HCT116 (cell line): ENCODE measurements at regions not wholly inside any gene's neighbourhood (a gene's known extent, or its start where the extent isn't known, plus 50 kb on each side); places are given as distances from the start of the nearest gene placed in this dataset.

Source experiments
- ATAC-seq: fragments of 200-7000 bp; cut with Tn5 transposase; 2 replicates; pipeline ENCODE4 v1.9.1; 2020; ENCODE audit warnings: mild to moderate bottlenecking, moderate library complexity
- BruUV-seq: library from RNA; stranded (reverse); fragments of 400-500 nt; replicated peaks from 2 replicates; lab custom pipeline; 2021; lab: Mats Ljungman, UMichigan
- CTCF ChIA-PET: fragments of 300-600 bp; sonication (Branson Sonifier 250); formaldehyde crosslinking; loops from one replicate; lab custom pipeline; 2021; ENCODE audit warnings: antibody characterized with exemption; lab: Charles Lee
- POLR2A ChIA-PET: fragments of 300-600, 350-600 bp; sonication (Branson Sonifier 250); formaldehyde crosslinking; loops from one replicate; lab custom pipeline; 2021; ENCODE audit warnings: antibody characterized with exemption; lab: Charles Lee
- RAD21 ChIA-PET, 2 experiments: fragments of 300-600 bp; sonication (Branson Sonifier 250); formaldehyde crosslinking; loops; one replicate each; lab custom pipeline; 2023; ENCODE audit warnings: low total read pairs in 2 of 2; ENCODE audit not compliant: uncharacterized antibody in 2 of 2, unreplicated experiment in 2 of 2, low non-redundant PET in 1 of 2; lab: Charles Lee
- DNase-seq: peaks from one replicate; pipeline ENCODE4 v3.0.0-alpha.2; 2010; ENCODE audit warnings: low read depth, low spot score
- H2AFZ ChIP-seq: fragments of 200-600 bp; shearing (Covaris generic), sonication (generic); 2 replicates; pipeline ENCODE4 v1.6.1; 2017; ENCODE audit warnings: low read depth, mixed run types, mixed read lengths, antibody characterized with exemption, low read length; ENCODE audit not compliant: poor library complexity, severe bottlenecking
- H3K27ac ChIP-seq: 2 replicates; pipeline ENCODE4 v1.5.1; 2012; ENCODE audit warnings: low read depth, low read length
- H3K27me3 ChIP-seq: fragments of 200-600 bp; sonication (generic); 2 replicates; pipeline ENCODE4 v1.6.1; 2016; ENCODE audit warnings: mixed run types, low read length, mixed read lengths; ENCODE audit not compliant: insufficient read depth
- H3K36me3 ChIP-seq, 2 experiments: fragments of 200-500 bp in 1 of 2; fragments of 200-600 bp in 1 of 2; sonication (Bioruptor generic) in 1 of 2; sonication (generic) in 1 of 2; 2 replicates each; pipeline versions ENCODE4 v1.5.1 to v1.6.1; 2014 to 2016; ENCODE audit warnings: low read length in 2 of 2, inconsistent platforms in 1 of 2, mixed read lengths in 1 of 2, mixed run types in 1 of 2; ENCODE audit not compliant: insufficient read depth in 2 of 2, control insufficient read depth in 1 of 2
- H3K4me1 ChIP-seq, 2 experiments: fragments of 200-600 bp in 1 of 2; sonication (generic) in 1 of 2; 2 replicates each; pipeline versions ENCODE4 v1.5.1 to v1.6.1; 2012 to 2017; ENCODE audit warnings: low read length in 2 of 2, inconsistent platforms in 1 of 2, mild to moderate bottlenecking in 1 of 2, mixed read lengths in 1 of 2, mixed run types in 1 of 2, moderate library complexity in 1 of 2; ENCODE audit not compliant: insufficient read depth in 2 of 2, control insufficient read depth in 1 of 2
- H3K4me2 ChIP-seq: fragments of 200-600 bp; sonication (generic); 2 replicates; pipeline ENCODE4 v1.6.1; 2017; ENCODE audit warnings: mixed run types, low read length, mixed read lengths
- H3K4me3 ChIP-seq, 2 experiments: fragments of 200-600 bp in 1 of 2; sonication (generic) in 1 of 2; replicated peaks in 1 of 2; 2 replicates each; pipeline ENCODE4 v1.5.1; 2011 to 2016; ENCODE audit warnings: low read length in 2 of 2, control low read depth in 1 of 2, low read depth in 1 of 2, mild to moderate bottlenecking in 1 of 2, mixed read lengths in 1 of 2, mixed run types in 1 of 2
- H3K79me2 ChIP-seq: fragments of 200-600 bp; sonication (generic); 2 replicates; pipeline ENCODE4 v1.6.1; 2017; ENCODE audit warnings: mild to moderate bottlenecking, mixed run types, low read length, moderate library complexity, mixed read lengths; ENCODE audit not compliant: insufficient read depth
- H3K9ac ChIP-seq: fragments of 200-600 bp; sonication (generic); 2 replicates; pipeline ENCODE4 v1.6.1; 2016; ENCODE audit warnings: low read length, mixed read lengths
- H3K9me2 ChIP-seq: fragments of 200-600 bp; sonication (generic), shearing (Covaris generic); 2 replicates; pipeline ENCODE4 v1.6.1; 2017; ENCODE audit warnings: mixed run types, mild to moderate bottlenecking, moderate library complexity; ENCODE audit not compliant: insufficient read depth
- H3K9me3 ChIP-seq, 2 experiments: fragments of 200-500 bp in 1 of 2; fragments of 200-600 bp in 1 of 2; sonication (Bioruptor generic) in 1 of 2; sonication (generic) in 1 of 2; 2 replicates each; pipeline ENCODE4 v1.6.1; 2014 to 2017; ENCODE audit warnings: low read length in 2 of 2, mixed read lengths in 2 of 2, inconsistent platforms in 1 of 2, low read depth in 1 of 2, mild to moderate bottlenecking in 1 of 2, mixed run types in 1 of 2, moderate library complexity in 1 of 2; ENCODE audit not compliant: control insufficient read depth in 1 of 2, insufficient read depth in 1 of 2
- H4K20me1 ChIP-seq: fragments of 200-600 bp; sonication (generic), shearing (Covaris generic); 2 replicates; pipeline ENCODE4 v1.6.1; 2017; ENCODE audit warnings: mixed run types, mild to moderate bottlenecking, moderate library complexity; ENCODE audit not compliant: insufficient read depth
- ATF3 ChIP-seq: IDR thresholded peaks from 2 replicates; pipeline ENCODE4 v1.6.1; 2012
- CEBPB ChIP-seq: IDR thresholded peaks from 2 replicates; pipeline ENCODE4 v1.6.1; 2012; ENCODE audit warnings: low read depth
- EGR1 ChIP-seq: IDR thresholded peaks from 2 replicates; pipeline ENCODE4 v1.6.1; 2012; ENCODE audit warnings: low read depth
- ELF1 ChIP-seq: IDR thresholded peaks from 2 replicates; pipeline ENCODE4 v1.6.1; 2012; ENCODE audit warnings: low read depth, borderline replicate concordance
- EZH2phosphoT487 ChIP-seq: fragments of 200-600 bp; IDR thresholded peaks from 2 replicates; pipeline ENCODE4 v1.6.1; 2018; ENCODE audit warnings: antibody characterized with exemption, borderline replicate concordance
- FOSL1 ChIP-seq: IDR thresholded peaks from 2 replicates; pipeline ENCODE4 v1.6.1; 2012; ENCODE audit warnings: low read depth
- RAD21 ChIP-seq: IDR thresholded peaks from 2 replicates; pipeline ENCODE4 v1.6.1; 2012; ENCODE audit warnings: low read depth, mild to moderate bottlenecking
- SIN3A ChIP-seq: IDR thresholded peaks from 2 replicates; pipeline ENCODE4 v1.6.1; 2012; ENCODE audit warnings: low read depth
- SP1 ChIP-seq: IDR thresholded peaks from 2 replicates; pipeline ENCODE4 v1.6.1; 2012; ENCODE audit warnings: low read depth
- SRF ChIP-seq: IDR thresholded peaks from 2 replicates; pipeline ENCODE4 v1.6.1; 2012; ENCODE audit warnings: low read depth
- TCF7L2 ChIP-seq: IDR thresholded peaks from 2 replicates; pipeline ENCODE4 v1.7.0; 2011; ENCODE audit warnings: borderline replicate concordance, inconsistent platforms; ENCODE audit not compliant: insufficient read depth, insufficient read length; ENCODE audit errors: extremely low read depth
- YY1 ChIP-seq: IDR thresholded peaks from 2 replicates; pipeline ENCODE4 v1.6.1; 2011; ENCODE audit warnings: low read length, low read depth, moderate library complexity, mild to moderate bottlenecking; ENCODE audit not compliant: insufficient replicate concordance; ENCODE audit errors: extremely low read depth
- ZBTB33 ChIP-seq: IDR thresholded peaks from 2 replicates; pipeline ENCODE4 v1.6.1; 2011; ENCODE audit warnings: mild to moderate bottlenecking, low read length, moderate library complexity; ENCODE audit not compliant: insufficient replicate concordance; ENCODE audit errors: extremely low read depth
- ZFX ChIP-seq: fragments of 450-650 bp; IDR thresholded peaks from 2 replicates; pipeline ENCODE4 v1.6.1; 2017
- ZNF274 ChIP-seq: fragments of 200-500 bp; sonication (Bioruptor generic); IDR thresholded peaks from 2 replicates; pipeline ENCODE4 v1.6.1; 2014; ENCODE audit warnings: mild to moderate bottlenecking, low read depth, low read length, inconsistent platforms
- intact Hi-C: fragments of 100-400 bp; cut with micrococcal nuclease; formaldehyde crosslinking; loops from 2 replicates; pipeline ENCODE4 v1.10.0; 2022

- Histone ChIP-seq H3K4me2 (no peak overlapping the region), H3K9me2 (no peaks in the 10 kb centered on the region), H3K9me3 (0 out of 4 replicates have a peak, but pooled peaks cover 0 to 5% of the 10 kb centered on the region in 2 experiments), H4K20me1 (no peaks in the 10 kb centered on the region), H3K27ac (no peak overlapping the region), H3K4me3 (no peak overlapping the region), H2AFZ (no peak overlapping the region), H3K36me3 (no peaks in the 10 kb centered on the region), H3K4me1 (no peaks in the 10 kb centered on the region), H3K9ac (no peak overlapping the region), H3K27me3 (no peaks in the 10 kb centered on the region), H3K79me2 (no peaks in the 10 kb centered on the region)
- ChIA-PET POLR2A (no interaction called here), CTCF (no interaction called here), RAD21 (no interaction called here)
- TF ChIP-seq ELF1 (no peak), TCF7L2 (no peak)
- no TSS peak for BruUV-seq
- DNase-seq = no peak
- ATAC-seq = no peak
- intact Hi-C loops = no loop called here
These were observed 645.1 kb downstream of the ADGRL2 start for GRCh38 chr1:82445827-82446226.

GRCh38 chr1:82445132-82445531, 644.4 kb downstream of the ADGRL2 start:
- H3K36me3 ChIP-seq = no peaks in the 10 kb centered on the region
- ChIA-PET CTCF (no interaction called here), RAD21 (no interaction called here), POLR2A (no interaction called here)
- no peaks in the 10 kb centered on the region for H3K27me3 ChIP-seq
- ATAC-seq (no peak), DNase-seq (no peak)
- no peaks in the 10 kb centered on the region for H3K4me1 ChIP-seq
- H3K9me2 ChIP-seq = no peaks in the 10 kb centered on the region
- H3K4me2 ChIP-seq = no peak overlapping the region
- no peak overlapping the region for H3K27ac ChIP-seq
- H3K9ac ChIP-seq = no peak overlapping the region
- no peak overlapping the region for H2AFZ ChIP-seq
- no peak overlapping the region for H3K4me3 ChIP-seq
- H4K20me1 ChIP-seq = no peaks in the 10 kb centered on the region
- 0 out of 4 replicates have a peak, but pooled peaks cover 0 to 5% of the 10 kb centered on the region in 2 experiments for H3K9me3 ChIP-seq
- H3K79me2 ChIP-seq = no peaks in the 10 kb centered on the region
- intact Hi-C loops = no loop called here
- no peak for TF ChIP-seq FOSL1
- no peak for TF ChIP-seq ATF3
- no peak for TF ChIP-seq EGR1
- no peak for TF ChIP-seq SIN3A
- TF ChIP-seq YY1 = no peak
- TF ChIP-seq ZNF274 = no peak
- no peak for TF ChIP-seq RAD21
- TF ChIP-seq EZH2phosphoT487 = no peak
- no peak for TF ChIP-seq ZBTB33
- no peak for TF ChIP-seq TCF7L2
- no peak for TF ChIP-seq CEBPB
- TF ChIP-seq SRF = no peak
- no peak for TF ChIP-seq SP1
- TF ChIP-seq ZFX = no peak
- no peak for TF ChIP-seq ELF1
- BruUV-seq = no TSS peak
